H1 (cell line): ENCODE measurements at regions not wholly inside any gene's neighbourhood (a gene's known extent, or its start where the extent isn't known, plus 50 kb on each side); places are given as distances from the start of the nearest gene placed in this dataset.

Experiments used
- ASH2L ChIP-seq: fragments of 200-600, 300-600 bp; sonication (generic); IDR thresholded peaks from one replicate; pipeline ENCODE4 v1.7.1; 2017; ENCODE audit warnings: low read length
- BACH1 ChIP-seq: IDR thresholded peaks from 2 replicates; pipeline ENCODE4 v1.6.1; 2012; ENCODE audit warnings: low read length, improper control_type of control experiment
- CHD7 ChIP-seq: fragments of 300-600 bp; sonication (generic); IDR thresholded peaks from 2 replicates; pipeline ENCODE4 v1.7.1; 2012; ENCODE audit warnings: low read length, moderate library complexity, mild to moderate bottlenecking, inconsistent platforms; ENCODE audit not compliant: insufficient replicate concordance
- NANOG ChIP-seq: IDR thresholded peaks from 2 replicates; pipeline ENCODE4 v1.6.1; 2011; ENCODE audit warnings: low read length, low read depth, mild to moderate bottlenecking, inconsistent platforms; ENCODE audit not compliant: insufficient read depth, poor library complexity, severe bottlenecking
- NRF1 ChIP-seq: IDR thresholded peaks from 2 replicates; pipeline ENCODE4 v1.6.1; 2011; ENCODE audit warnings: mild to moderate bottlenecking, low read depth, low read length, improper control_type of control experiment
- POLR2AphosphoS5 ChIP-seq: IDR thresholded peaks from 2 replicates; pipeline ENCODE4 v1.6.1; 2011; ENCODE audit warnings: low read depth, low read length
- SAP30 ChIP-seq: fragments of 300-600 bp; sonication (generic); IDR thresholded peaks from 2 replicates; pipeline ENCODE4 v1.7.1; 2012; ENCODE audit warnings: low read length, moderate library complexity, mild to moderate bottlenecking, inconsistent platforms; ENCODE audit not compliant: insufficient read depth, insufficient replicate concordance
- SIN3A ChIP-seq, 2 experiments: IDR thresholded peaks in 1 of 2; conservative IDR thresholded peaks in 1 of 2; 2 replicates each; pipeline ENCODE4 v1.6.1; 2011 to 2012; ENCODE audit warnings: low read length in 2 of 2, improper control_type of control experiment in 1 of 2, low read depth in 1 of 2, mild to moderate bottlenecking in 1 of 2
- TAF7 ChIP-seq: optimal IDR thresholded peaks from 2 replicates; pipeline ENCODE3; 2011; ENCODE audit warnings: low read depth, mild to moderate bottlenecking, inconsistent platforms, low read length, moderate library complexity, borderline replicate concordance
- TF ChIP-seq, protein P1 (sequence below): IDR thresholded peaks from 2 replicates; pipeline ENCODE4 v1.6.1; 2012; ENCODE audit warnings: inconsistent platforms

- TF ChIP-seq CHD7 (no peak), NRF1 (no peak), SIN3A (conservative IDR thresholded peaks at IDR 0.05 in 1 of 2, IDR thresholded peaks at IDR 0.05 in 1 of 2; ENCODE audit: low read depth in 1 of 2, low read length in 2 of 2) (no peak), SAP30 (no peak), BACH1 (no peak), POLR2AphosphoS5 (no peak), TAF7 (no peak), ASH2L (no peak), NANOG (no peak)
- TF ChIP-seq, protein P1, sequence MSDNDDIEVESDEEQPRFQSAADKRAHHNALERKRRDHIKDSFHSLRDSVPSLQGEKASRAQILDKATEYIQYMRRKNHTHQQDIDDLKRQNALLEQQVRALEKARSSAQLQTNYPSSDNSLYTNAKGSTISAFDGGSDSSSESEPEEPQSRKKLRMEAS, result no peak
Observed at GRCh38 chr9:118963674-118964073, 405.6 kb downstream of the BRINP1 start (continued).
